ENCODE measurements at regions not wholly inside any gene's neighbourhood (a gene's known extent, or its start where the extent isn't known, plus 50 kb on each side); places are given as distances from the start of the nearest gene placed in this dataset.

DNA sequence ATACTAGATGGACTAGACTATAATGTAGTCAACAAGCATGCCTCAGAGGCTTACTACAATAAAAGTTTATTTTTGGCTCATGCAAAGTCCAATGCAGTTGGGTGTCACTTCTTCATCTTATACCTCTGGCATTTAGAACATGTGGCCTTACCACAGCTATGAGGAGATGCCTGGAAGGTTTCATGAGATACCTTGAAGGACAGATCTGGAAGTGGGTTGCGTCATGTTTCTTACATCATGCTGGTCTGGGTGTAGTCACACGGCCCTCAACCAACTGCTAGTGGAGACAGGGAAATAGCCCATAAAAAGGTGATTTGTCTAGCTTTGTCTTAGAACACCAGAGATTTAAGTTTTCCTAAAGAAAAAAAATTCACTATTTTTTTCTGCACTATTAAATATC is 91.7 kb upstream of the MMADHC start:
- DNase-seq = no peak

GRCh38 chr2:149677416-149677815 is 89.8 kb upstream of the MMADHC start:
- DNase-seq = no peak

DNA sequence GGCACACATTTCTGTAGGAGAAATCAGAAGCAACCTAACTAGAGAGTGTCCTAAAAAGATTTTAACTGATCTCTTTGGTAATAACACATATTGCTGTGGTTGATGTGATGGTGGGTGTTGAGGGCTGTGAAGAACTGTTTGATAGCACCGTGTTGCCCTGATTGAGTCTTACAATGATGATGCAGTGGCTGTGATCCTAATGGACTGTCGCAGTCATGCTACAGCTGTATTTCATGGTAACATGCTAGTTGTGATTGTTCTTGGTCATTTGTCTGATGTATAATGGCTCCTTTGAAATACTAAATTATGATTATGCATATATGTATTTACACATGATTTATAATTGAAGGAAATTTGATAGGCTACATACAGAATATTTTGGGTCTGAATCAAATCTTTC is 82.5 kb upstream of the MMADHC start:
- DNase-seq = no peak

DNA sequence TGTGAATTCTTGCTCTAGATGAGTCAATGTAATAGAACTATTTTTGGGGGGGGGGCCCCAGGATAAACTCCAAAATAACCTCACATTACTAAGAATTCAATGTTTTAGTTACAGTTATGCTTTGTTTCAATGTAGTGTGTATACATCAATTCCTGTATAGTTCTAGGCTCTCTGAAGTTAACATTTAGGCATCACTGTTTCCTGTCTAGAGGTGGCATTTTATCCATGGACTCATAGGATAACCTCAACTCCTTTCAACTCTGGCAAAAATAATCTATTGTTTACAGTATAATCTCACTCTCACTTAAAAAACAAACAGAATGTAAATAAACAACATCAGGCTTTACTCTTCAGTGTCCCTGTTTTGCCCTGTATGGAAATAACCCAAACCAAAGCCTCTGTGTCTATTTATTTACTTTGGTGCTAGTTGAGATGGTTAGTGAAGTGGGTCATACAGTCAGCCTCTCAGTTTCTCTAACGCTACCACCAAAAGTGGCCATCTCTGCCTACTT is 79.3 kb upstream of the MMADHC start:
- DNase-seq = no peak

- DNase-seq = no peak
These were observed 77.3 kb upstream of the MMADHC start for GRCh38 chr2:149664896-149665295.

DNA sequence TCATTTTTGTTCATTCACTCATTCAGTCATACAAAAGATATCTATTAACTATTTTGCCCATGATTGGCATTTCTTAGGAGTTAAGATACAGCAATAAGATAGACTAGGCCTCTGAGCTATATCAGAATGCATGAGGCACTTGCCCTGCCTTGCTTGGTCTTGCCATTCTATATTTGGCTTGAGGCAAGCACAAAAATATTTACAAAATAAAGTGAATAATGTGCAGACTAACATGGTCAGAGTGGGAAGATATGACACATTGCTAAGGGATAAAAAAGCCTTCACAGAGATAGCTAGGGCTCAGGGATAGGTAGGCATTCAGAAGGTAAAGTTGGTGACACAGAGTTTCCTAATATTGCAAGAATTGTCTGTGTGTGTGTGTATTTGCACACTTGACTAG is 75.0 kb upstream of the MMADHC start:
- DNase-seq = no peak

- no peak for DNase-seq
These were observed 74.3 kb upstream of the MMADHC start for GRCh38 chr2:149661844-149662243.

- no peak for DNase-seq
These were observed 71.0 kb upstream of the MMADHC start for GRCh38 chr2:149658553-149658952.

- peak; percentile 45 to 73 for DNase-seq
These were observed 69.9 kb upstream of the MMADHC start for GRCh38 chr2:149657401-149658040.

DNA sequence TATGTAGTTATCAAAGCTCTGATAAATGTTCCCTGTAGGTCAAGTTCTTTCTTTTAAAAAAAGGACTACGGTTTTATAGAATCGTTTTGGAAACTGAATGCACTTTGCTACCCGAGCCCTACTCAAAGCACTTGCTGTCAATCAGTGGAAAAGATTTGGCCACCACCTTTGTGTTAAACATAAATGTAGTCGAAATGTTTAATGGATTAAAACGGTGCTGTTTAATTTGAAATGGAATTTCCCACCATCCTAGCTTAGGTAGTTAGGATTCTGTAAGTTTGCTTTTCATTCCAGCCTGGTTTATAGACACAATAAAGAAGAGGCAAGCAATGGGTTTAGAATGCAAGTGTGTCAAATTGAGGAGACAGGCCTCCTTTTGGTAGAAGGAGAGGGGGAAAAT is 69.4 kb upstream of the MMADHC start:
- DNase-seq = no peak

DNA sequence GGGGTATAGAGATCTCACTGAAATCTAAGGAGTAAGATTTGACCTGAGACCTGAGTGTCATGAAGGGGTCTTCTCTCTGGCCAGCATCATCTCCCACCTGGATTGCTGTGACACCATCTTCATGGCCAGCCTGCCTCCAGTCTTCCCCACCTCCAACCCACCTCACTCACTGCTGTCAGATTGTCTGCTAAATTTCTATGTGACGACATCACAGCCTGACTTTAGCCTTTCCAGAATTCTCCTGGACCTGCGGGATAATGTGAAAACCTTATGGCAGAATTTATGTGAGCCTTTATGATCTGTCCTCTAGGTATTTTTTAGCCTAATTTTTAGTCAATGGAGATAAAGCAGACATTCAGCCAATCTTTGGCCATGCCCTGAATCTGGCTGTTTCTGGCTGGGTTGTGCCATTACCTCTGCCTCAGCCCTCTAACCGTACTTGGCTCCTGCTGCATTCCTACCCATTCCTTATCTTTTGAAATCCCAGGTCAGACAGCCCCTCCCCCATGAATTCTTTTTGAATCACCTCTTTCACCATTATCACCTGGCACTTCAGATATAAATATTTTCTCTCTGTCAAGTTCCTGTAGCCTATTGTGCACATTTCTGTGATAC is 66.4 kb upstream of the MMADHC start:
- DNase-seq = no peak

GRCh38 chr2:149652926-149653325 is 65.4 kb upstream of the MMADHC start:
- DNase-seq = no peak

- DNase-seq = no peak
These were observed 65.0 kb upstream of the MMADHC start for GRCh38 chr2:149652526-149652925.

DNA sequence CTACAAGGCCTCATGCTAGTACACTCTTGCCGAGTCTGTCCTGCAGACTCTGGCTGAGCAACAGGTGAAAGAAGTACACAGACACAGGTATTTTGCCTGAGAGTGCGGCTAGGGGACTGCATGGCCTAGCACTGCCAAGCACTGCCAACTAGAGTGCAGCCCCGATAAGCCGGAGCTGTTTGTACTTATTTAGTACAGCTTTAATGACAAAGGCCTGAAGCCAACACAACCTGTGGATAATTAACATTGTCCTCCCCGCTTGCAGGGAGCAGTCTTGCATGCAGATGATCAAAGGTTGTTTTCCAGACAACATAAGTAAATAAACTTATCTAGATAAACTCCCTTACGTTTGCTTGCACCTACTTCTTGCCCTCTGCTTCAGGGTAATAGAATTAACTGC is 63.7 kb upstream of the MMADHC start:
- no peak for DNase-seq

DNA sequence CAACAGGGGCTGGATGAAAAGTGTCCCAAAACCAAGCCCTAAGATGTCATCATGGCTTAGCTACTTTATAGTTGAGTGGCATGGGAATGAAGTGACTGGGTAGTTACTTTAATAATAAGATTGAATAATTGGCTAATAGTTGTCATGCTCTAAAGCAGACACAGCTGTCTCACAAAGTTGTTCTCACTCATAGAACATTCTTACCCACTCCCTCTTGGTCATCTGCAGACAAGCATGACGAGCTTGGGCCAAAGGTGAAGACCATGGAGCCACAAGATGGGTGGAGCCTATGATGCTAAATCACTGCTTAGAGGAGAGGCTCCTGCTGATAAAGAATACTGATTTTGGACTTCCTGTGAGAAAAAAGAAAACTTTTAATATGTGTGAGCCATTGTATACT is 62.4 kb upstream of the MMADHC start:
- no peak for DNase-seq

DNA sequence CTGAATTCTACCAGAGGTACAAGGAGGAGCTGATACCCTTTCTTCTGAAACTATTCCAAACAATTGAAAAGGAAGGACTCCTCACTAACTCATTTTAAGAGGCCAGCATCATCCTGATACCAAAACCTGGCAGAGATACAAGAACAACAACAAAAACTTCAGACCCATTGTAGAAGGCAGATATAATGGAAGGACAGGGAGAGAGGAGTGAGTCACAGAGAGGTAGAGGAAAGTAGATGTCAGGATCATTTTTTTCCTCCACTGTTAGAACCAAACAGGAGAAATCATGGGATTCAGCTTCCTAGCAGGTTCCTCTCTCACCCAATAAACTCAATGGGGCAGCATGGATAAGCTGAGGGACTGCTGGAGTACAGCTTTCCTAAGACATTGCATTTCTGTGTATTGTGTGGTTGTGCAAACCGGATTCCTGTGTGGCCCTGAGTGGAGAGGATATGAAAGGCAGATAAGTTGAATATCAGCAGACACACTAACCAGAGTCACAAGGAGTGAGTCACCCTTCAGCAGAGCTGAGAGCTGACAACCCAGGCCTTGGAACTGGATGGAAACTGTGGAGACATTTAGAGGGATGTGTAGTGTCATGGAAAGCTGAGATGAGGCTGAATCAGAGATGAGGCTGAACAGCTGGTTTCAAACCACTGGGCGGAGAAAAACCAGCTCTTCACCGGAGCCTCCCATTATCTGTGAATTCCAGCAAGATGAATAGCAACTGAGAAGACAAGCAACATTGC is 60.9 kb upstream of the MMADHC start:
- DNase-seq = no peak

DNA sequence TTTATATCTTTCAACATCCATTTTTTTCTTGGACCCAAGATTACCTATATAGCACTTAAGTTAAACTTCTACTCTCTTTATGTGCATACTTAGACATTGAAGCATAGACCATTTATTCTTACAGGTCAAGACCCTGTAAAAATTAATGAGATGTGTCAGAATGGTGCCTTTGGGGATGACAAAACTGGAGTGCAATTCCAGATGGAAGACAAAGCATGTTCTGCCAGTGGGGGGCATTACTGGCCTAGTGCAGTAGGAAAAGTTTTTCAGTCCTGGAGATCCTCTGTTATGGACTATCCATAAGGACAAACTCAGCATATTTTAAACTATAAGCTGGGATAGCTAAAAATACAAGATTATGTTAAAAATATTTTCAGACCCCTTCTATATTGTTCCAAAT is 57.8 kb upstream of the MMADHC start:
- DNase-seq = no peak

Data from NCI-H2081 (cell line).